H4 (cell line): ENCODE measurements at regions not wholly inside any gene's neighbourhood (a gene's known extent, or its start where the extent isn't known, plus 50 kb on each side); places are given as distances from the start of the nearest gene placed in this dataset.

Experiments
- DNase-seq: peaks from one replicate; pipeline ENCODE4 v3.0.0-alpha.2; 2015; ENCODE audit warnings: low spot score

DNA sequence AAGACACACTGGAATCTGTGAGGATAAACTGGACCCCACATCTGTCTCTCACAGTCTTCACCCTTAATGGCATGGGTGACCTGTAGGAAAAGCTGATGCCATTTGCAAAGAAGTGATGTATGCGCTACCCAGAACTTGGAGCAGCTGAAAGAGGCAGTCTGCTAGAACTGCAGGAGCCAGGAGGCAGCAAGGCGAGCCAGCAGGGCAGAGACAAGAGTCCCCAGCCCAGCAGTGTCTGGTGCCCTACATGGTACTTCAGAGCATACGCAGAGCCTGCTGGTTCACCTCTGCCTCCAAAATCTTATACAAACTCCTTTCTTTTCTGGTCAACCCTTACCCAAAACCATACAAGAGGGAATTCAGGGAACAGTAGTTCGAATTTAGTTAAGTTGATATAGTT, 683.1 kb upstream of the RAB6C start:
- no peak for DNase-seq

DNA sequence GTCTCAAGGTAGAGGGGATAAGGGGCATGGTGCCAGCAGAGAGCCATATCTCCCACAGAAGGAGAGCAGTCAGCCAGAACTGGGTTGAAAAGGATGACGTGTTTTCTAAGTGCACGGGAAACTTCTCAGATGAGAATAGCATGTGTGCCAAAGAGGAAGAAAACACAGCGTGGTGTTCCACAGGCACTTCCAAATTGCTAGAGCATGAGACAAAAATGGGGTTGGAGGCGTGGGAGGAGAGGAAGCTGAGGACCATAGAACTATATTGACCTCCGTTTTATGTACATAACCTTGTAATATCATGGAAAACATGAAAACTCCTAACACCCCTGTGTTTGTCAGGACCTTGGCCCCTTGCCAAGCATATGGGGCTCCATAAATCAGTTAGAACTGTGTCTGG, 682.7 kb upstream of the RAB6C start:
- no peak for DNase-seq

DNA sequence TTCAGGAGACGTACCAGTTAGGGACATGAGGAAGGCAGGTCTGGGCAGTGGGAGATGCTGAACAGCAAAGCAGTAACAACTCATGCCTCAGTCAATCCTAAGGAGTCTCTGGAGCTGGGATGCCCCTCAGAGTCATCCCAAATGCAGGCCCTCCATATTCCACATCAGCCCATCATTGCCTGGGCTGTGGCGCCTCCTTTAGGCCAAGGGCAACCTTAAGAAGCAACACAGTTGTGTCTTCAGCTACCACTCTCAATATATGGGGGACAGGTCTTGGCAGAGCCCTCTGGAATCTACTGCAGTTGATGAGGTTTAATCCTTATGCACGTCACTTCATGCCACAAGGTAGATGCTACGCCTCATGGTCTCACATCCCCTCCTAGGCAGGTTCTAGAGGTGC, 682.0 kb upstream of the RAB6C start:
- no peak for DNase-seq

DNA sequence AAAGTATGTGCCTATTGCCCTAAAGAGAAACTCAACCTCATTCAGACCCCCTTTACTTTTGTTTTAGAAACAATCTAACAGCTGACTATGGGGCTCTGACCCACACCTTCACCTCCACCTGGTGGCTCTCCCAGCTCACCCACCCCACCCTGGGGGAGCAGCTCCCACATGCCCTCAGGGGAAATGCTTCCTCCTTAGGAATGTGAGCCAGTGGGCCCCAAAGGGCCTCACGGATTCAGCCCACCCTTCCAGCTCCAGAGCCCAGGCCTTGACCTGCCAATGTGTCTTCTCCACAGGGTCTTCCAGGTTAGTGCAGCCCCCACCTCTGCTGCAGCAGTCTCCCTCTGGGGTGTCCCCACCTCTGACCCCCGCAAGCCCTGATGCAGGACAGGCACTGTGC, 680.1 kb upstream of the RAB6C start:
- no peak for DNase-seq

DNA sequence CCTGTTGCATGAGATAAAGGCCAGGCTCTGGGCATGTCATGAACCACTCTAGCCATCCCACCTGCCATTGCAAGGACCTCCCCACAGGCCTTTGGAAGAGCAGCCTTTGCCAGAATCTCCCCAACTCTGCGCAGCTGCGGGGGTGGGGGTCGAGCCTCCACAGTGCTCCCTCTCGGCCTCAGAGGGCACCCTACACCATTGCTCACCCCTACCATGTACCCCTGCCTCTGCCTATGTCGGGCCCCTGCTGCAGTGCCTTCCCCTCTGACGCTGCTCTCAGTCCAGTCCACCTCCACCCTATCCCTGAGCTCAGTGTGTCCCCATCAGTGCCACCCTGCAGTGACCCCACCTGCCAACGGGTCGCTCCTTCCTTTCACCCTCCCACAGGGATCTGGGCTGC, 679.7 kb upstream of the RAB6C start:
- DNase-seq: no peak

DNA sequence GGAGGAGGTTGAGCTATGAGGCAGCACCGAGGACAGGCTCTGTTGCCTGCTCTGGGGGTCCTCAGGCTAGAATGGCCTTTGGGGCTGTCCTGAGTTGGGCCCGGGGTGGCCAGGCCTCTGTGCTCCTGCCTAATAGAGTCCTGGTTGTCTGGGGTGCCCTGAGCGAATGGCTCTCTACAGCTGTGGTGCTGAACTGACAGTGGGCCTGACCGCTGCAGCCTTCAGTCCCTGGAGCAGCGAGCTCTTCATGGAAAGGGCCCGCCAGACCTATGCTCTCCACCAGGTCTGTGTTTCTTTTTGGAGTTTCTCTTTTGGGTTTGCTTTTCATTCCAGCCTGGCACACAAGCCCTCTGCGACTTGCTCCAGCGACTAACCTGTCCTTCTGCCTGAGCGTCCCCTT, 679.0 kb upstream of the RAB6C start:
- no peak for DNase-seq

DNA sequence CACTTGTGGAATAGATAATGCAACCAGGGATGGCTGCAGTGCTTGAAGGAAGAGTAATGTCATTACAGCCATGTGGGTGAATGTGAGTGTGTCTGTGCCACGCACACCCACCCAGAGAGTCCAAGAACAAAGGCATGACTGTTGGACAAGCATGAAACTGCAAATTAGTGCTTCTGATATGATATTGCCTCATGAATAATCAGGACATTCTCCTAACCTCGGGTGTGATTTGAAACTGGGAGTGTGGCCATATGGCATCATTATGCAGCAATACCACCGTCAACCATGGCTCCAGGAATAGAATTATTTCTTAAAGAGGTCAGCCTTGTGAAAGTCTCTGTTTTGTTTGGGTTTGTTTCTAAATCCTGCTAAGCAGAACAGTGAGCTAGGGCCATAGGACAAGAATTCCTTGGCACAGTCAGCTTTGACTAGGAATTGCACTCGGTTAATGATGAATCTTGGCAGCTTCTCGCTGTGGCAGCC, 678.0 kb upstream of the RAB6C start:
- no peak for DNase-seq

DNA sequence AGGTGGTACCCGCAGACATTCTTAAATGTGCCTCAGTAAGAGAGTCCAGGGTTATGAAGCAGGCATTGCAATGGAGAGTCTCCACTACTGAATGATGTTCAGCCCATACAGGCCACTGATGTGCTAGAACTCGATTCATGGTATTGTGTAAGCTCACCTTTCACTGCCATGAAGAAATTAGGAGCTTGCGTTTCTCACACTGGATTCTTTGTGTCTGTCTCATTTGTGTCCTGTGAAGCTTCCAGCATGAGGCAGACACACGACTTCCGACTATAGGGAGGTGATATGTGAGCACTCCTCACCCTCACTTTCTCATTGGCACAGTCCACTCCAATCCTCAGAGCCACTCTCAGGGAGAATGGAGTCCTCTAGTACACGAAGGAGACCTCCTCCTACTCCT, 677.4 kb upstream of the RAB6C start:
- no peak for DNase-seq

DNA sequence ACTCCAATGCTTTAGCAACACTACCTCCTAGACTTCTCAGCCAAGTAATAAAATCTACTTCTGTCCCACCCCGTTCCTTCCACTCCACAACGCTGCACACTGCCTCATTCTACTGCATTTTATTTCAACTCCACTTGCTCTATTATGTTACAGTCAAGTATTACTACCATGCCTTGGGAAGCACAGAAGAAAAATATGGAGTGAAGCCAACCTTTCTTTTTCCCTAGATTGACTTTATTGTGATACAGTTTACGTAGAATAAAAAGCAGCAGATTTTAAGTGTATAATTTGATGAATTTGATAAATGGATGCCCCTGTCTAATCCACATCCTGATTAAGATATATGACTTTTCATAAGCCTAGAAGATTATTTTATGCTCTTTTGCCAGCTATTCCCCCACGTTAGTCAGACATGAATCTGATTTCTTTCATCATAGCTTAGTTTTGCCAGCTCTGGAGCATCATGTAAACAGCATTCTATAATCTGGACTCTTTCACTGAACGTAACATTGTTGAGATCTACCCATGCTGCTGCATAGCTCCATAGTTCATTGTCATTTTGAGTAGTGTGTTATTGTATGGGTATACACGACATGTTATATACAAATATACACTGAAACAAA, 676.8 kb upstream of the RAB6C start:
- no peak for DNase-seq

DNA sequence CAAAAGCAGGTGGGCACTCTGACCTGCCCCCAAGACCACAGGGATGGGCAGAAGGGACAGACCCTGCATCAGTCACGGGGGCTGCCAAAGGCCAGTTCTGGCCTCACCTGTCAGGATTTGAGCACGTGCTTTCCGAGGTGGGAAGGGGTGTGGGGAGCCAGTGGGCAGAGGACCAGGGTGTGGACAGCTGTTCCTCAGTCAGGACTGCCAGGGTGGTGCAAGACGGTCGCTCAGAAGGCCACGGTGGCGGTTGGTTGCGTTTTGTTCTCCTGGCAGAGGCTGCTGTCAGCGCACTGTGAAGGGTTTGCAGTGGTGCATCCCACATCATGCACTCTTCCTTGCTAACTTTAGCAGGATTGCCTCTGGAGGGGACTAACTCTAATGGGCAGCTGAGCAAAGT, 665.3 kb upstream of the RAB6C start:
- no peak for DNase-seq

DNA sequence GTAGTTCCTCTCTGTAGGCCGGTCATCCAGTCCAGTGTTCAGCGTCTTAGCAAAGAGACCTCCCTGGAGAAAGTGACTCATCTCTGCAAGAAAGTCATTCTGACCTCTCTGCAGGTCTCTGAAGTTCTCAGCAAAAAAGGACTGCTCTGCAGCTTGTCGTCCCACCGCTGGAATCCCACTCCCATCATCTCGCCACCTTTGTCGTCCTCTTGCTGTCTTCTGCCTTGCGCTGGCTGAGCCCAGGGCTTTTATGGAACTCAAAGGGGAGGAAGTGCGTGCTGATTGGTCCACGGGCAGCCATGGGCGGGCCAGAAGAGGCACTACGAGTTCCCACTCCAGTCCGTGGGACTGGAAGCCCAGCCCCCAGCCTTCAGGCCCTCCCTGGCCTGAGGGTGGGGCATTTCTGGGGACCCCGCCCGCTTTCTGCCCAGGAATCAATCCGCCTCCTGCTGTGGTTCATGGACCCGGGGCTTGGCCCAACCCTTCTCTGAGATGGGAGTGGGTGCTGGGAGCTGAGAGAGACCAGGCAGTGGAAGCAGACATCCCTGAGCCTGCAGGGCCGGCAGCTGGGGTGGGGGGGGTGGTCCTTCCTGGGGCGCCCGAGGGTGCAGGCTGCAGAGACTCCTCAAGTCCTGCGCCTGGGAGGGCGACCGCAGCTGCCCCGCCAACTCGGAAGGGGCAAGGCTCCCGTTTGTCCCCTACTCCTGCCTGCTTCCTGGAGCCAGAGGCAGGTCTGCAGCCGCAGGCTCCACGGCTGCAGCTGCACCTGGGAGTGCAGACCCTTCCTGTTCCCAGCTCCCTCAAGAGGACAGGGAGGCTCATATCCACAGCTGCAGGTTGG, 660.7 kb upstream of the RAB6C start:
- DNase-seq: peak; percentile 45

DNA sequence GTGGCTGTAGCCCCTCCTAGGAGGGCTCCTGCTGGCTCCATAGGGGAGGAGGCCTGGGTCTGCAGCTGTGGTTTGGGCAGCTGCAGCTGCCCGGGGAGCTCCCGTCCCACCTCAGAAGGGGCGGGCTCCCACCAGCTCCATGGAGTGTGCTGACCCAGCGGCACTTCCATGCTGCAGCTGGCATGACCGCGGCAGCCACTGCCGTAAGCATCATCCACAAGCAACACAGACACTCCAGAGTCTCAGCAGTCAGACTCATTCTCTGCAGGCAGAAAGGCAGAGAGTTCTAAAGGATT, 660.1 kb upstream of the RAB6C start:
- DNase-seq: no peak

DNA sequence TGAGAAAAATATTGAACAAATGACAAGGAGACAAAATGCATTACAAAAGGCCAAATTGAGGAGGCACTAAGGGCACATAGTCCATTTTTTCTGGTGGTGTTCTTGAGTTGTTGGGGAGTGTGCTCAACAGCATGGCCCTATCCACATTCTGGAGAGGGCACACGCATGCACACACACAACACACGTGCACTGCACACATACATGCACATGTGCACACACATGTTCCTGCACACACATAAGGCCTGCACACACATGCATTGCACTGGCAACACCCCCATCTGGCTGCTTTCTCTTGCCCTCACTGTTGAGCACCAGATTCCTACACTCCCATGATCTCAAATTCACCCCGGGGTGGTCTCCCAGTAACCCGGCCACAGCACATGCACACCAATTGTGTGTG, 659.2 kb upstream of the RAB6C start:
- DNase-seq: no peak

DNA sequence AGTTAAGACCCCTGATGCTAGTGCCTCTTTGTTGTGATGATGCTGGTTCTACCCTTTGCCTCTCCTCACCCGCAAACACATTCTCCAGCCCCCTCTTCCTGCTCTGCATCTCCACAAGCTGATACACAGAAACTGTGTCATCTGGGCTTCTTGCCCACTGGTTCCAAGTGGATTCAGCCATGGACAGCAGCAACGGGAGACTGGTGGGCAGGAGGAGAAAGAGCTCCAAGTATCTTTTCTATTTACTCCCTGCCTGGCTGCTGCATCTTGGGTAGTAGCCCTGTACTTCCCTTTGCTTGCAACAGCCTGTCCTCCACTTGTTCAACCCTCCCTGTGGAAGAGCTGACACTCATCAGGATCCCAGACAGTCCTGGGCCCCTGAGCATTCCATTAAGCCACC, 655.1 kb upstream of the RAB6C start:
- no peak for DNase-seq

DNA sequence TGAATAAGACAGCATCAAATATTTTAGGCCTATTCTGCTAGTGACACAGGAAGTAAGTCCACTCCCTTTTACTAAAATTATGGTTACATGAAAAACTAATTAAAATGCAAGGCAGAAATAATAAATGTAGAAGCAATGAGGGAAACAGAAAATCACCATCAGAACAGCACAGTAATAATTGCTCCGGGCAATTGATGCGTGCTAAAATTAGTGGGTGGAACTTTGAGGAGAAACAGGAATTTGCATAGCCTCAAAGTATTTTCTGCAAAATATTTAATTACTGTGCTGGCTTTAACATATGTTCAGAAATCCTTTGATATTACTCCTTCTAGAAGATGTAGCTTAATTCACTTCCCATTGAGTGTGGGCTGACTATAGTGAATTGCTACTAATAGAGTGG, 654.3 kb upstream of the RAB6C start:
- no peak for DNase-seq

DNA sequence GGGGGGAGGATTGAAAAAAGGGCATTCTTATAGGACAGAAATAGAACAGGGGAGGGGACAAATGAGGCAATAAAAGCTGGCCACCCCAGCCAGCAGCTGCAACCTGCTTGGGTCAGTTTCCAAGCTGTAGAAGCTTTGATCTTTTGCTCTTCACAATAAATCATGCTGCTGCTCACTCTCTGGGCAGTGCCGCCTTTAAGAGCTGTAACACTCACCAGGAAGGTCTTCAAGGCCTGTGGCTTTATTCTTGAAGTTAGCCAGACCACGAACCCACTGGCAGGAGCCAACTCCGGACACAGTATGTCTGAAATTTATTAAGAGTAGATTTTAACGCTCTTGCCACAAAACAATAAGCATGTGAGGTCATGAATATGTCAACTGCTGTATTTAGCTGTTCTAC, 649.9 kb upstream of the RAB6C start:
- DNase-seq: no peak

DNA sequence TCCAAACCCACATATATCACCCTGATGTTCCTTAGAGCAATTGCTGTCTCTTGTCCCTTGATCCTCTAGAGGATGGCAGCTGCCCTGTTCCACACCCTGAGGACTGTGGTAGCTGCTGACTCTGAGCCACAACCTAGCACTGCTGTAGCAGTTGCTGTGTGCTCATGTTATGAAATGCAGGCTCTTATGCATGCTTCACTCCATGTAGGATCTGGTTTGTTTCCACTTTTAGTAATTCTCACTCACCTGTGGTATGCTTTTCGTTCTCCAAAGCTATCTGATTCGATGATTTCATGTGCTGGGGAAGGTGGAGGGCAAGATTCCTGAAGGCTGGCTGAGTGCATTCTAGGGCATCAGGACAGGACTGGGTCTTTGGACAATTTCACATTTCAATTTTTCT, 649.0 kb upstream of the RAB6C start:
- DNase-seq: no peak

DNA sequence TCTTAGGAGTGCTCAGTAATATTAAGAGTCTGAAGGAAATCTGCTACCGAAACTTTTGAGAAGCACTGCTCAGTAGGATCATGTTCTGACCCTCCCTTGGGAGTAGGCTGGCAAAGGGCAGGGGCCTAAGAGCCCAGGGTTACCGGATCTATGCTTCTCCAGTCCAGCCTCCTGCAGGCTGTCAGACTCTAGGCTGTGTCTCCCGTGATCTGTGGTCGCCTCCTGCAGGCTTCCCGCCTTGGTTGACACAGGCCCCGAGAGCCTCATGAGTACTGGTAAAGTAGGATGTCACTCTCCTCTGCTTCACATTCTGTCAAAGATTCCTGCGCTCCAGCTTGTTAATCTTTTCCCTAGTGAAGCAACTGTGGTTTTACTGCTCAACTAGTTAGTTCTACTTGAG, 647.8 kb upstream of the RAB6C start:
- DNase-seq: no peak

DNA sequence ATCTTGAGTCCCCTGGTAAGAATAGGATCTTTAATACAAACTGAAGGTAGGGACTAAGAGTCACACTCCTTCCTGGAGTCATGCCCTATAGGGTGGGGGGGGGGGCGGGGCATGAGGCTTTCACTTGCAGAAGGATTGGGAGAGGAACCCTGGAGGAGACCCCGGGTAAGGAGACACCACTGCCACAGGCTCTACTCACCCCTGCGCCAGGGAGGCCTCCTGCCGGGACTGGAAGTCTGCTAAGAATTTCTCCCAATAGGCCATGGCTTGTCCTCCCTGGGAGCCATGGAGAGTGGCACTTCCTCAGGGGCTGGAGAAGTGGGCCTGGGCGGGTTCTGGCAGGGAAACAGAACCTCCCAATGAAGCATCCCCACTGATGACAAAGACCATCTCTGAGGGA, 645.3 kb upstream of the RAB6C start:
- no peak for DNase-seq

DNA sequence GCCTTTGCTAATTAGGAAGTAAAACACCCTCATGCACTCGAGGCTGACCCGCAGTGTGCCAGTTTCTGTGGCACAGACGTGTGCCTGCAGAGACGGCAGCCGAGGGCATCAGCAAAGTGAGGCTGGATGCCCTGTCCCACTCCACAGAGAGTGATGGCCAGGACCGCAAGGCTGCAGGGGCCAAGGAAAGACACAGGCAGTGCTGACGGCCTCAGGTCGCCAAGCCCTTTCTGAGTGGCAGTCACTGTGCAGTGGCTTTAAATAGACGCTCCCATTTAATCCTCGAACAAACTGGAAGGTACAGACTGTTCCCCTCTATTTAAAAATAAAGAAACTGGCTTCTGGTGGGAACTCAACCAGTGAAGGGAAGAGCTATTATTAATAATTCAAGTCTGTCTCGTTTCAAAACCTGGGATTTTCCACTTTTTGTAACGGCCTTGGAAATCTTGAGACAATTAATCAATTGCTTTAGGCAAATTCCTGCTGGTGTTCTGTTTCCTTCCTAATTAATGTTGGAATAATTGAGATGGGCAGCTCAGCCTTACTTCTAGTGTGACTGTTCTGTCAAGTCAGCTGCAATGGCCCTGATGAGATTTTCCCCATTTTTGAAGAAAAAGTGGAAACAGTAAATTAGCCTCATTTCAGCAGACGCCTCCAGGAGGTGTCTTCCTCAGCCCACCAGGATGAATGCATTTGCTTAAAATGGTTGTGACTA, 644.6 kb upstream of the RAB6C start:
- no peak for DNase-seq

DNA sequence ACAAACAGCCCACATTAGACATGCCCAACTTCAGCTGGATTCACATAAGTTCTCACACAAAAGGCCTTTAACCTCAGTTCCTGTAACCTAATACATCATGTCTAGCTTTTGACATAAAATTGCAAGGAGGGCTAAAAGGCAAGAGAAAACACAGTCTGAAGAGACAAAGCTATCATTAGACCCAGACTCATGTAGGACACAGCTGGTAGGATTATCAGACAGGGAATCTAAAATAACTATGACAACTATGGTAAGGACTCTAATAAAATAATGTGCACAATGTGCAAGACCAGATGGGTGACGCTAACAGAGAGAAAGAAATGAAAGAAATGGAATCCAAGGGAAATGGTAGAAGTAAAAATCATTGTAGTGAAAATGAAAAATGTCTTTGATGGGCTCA, 643.2 kb upstream of the RAB6C start:
- DNase-seq: no peak

DNA sequence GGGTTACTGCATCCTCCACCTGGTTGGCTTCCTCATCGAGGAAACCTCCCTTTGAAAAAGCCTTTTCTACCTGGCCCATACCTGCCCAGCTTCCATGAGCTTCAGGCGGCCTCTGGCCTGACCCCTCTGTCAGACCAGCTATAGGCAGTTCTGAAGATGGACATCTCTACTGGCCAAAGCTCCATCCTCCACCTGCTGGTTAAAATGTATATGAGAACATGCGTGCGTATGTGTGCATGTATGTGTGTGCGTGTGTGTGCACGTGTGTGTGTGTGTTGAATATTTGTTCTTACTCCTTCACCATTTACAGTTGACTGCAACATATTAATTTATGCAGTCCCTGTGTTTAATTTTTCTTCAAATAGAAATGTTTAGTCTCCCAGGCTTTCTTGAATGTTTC, 642.4 kb upstream of the RAB6C start:
- DNase-seq: no peak

DNA sequence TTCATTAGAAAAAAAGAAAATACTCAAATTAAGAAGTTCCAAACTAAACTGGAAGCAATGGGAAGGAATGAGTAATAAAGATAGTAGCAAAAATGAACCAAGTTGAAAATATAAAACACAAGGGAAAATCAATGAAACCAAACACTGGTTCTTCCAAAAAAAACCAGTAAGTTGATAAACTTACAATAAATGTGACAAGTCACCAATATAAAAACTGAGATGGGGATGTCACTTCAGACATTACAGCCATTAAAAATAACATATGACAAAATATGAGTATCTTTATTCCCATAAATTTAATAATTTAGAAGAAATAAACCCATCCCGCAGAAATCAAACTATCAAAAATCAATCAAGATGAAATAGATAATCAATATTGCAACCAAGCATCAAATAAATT, 633.9 kb upstream of the RAB6C start:
- no peak for DNase-seq
